Ishikawa (cell line): ENCODE measurements at regions not wholly inside any gene's neighbourhood (a gene's known extent, or its start where the extent isn't known, plus 50 kb on each side); places are given as distances from the start of the nearest gene placed in this dataset.

Experiments
- CEBPB ChIP-seq: IDR thresholded peaks from 2 replicates; pipeline ENCODE4 v1.6.1; 2012
- CREB1 ChIP-seq: IDR thresholded peaks from 2 replicates; pipeline ENCODE4 v1.6.1; 2012; ENCODE audit warnings: low read depth
- EP300 ChIP-seq: IDR thresholded peaks from 2 replicates; pipeline ENCODE4 v1.6.1; 2012; ENCODE audit warnings: borderline replicate concordance
- FOXM1 ChIP-seq: IDR thresholded peaks from 2 replicates; pipeline ENCODE4 v1.6.1; 2012; ENCODE audit warnings: low read depth, borderline replicate concordance
- NFIC ChIP-seq: IDR thresholded peaks from 2 replicates; pipeline ENCODE4 v1.6.1; 2012
- RAD21 ChIP-seq: IDR thresholded peaks from 2 replicates; pipeline ENCODE4 v1.6.1; 2012; ENCODE audit warnings: low read depth
- TAF1 ChIP-seq: IDR thresholded peaks from 2 replicates; pipeline ENCODE4 v1.6.1; 2012; ENCODE audit warnings: low read depth, mild to moderate bottlenecking
- TCF12 ChIP-seq: IDR thresholded peaks from 2 replicates; pipeline ENCODE4 v1.6.1; 2012; ENCODE audit warnings: low read depth
- YY1 ChIP-seq: IDR thresholded peaks from 2 replicates; pipeline ENCODE4 v1.6.1; 2012; ENCODE audit warnings: low read depth
- ZBTB7A ChIP-seq: IDR thresholded peaks from 2 replicates; pipeline ENCODE4 v1.6.1; 2012; ENCODE audit warnings: low read depth
- TF ChIP-seq, protein P1 (sequence below): IDR thresholded peaks from 2 replicates; pipeline ENCODE4 v1.6.1; 2012
- TF ChIP-seq, protein P2 (sequence below): IDR thresholded peaks from 2 replicates; pipeline ENCODE4 v1.6.1; 2012
- TF ChIP-seq, protein P3 (sequence below): IDR thresholded peaks from 2 replicates; pipeline ENCODE4 v1.6.1; 2012; ENCODE audit warnings: low read depth, mild to moderate bottlenecking

DNA sequence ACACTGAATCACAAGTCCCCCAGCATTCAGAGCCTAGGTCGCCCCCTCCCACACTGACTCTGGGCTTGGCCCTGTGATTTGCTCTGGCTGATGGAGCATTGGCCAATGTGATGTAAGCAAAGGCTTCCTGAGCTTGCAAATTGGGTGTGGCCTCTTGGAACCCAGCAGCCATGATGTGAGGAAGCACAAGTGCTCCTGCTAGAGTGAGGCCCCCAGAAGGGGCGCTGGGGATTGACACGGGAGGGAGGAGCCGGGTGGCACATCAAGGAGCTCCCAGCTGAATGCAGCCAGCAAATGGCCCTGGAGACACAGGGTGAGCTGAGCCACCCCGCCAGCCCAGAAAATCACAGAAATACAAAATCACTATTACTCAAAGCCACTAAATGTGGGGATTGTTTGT is 308.5 kb downstream of the C16orf95 start:
- TF ChIP-seq CEBPB: no peak
- TF ChIP-seq, protein P1, sequence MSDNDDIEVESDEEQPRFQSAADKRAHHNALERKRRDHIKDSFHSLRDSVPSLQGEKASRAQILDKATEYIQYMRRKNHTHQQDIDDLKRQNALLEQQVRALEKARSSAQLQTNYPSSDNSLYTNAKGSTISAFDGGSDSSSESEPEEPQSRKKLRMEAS: no peak
- TF ChIP-seq YY1: no peak
- no peak for TF ChIP-seq NFIC
- no peak for TF ChIP-seq CREB1
- no peak for TF ChIP-seq FOXM1
- no peak for TF ChIP-seq EP300
- TF ChIP-seq, protein P2, sequence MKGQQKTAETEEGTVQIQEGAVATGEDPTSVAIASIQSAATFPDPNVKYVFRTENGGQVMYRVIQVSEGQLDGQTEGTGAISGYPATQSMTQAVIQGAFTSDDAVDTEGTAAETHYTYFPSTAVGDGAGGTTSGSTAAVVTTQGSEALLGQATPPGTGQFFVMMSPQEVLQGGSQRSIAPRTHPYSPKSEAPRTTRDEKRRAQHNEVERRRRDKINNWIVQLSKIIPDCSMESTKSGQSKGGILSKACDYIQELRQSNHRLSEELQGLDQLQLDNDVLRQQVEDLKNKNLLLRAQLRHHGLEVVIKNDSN: no peak
- TF ChIP-seq TCF12: no peak
- no peak for TF ChIP-seq ZBTB7A
- no peak for TF ChIP-seq TAF1
- TF ChIP-seq, protein P3, sequence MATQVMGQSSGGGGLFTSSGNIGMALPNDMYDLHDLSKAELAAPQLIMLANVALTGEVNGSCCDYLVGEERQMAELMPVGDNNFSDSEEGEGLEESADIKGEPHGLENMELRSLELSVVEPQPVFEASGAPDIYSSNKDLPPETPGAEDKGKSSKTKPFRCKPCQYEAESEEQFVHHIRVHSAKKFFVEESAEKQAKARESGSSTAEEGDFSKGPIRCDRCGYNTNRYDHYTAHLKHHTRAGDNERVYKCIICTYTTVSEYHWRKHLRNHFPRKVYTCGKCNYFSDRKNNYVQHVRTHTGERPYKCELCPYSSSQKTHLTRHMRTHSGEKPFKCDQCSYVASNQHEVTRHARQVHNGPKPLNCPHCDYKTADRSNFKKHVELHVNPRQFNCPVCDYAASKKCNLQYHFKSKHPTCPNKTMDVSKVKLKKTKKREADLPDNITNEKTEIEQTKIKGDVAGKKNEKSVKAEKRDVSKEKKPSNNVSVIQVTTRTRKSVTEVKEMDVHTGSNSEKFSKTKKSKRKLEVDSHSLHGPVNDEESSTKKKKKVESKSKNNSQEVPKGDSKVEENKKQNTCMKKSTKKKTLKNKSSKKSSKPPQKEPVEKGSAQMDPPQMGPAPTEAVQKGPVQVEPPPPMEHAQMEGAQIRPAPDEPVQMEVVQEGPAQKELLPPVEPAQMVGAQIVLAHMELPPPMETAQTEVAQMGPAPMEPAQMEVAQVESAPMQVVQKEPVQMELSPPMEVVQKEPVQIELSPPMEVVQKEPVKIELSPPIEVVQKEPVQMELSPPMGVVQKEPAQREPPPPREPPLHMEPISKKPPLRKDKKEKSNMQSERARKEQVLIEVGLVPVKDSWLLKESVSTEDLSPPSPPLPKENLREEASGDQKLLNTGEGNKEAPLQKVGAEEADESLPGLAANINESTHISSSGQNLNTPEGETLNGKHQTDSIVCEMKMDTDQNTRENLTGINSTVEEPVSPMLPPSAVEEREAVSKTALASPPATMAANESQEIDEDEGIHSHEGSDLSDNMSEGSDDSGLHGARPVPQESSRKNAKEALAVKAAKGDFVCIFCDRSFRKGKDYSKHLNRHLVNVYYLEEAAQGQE: no peak
- no peak for TF ChIP-seq RAD21
